Peyer's patch (tissue), 4 donors: ENCODE measurements at regions not wholly inside any gene's neighbourhood (a gene's known extent, or its start where the extent isn't known, plus 50 kb on each side); places are given as distances from the start of the nearest gene placed in this dataset.

Source experiments
- CTCF ChIP-seq, 6 experiments: fragments of 450-650 bp in 4 of 6; fragments of 200-600 bp in 2 of 6; sonication (generic) in 1 of 6; IDR thresholded peaks; one replicate each; pipeline ENCODE4 v1.5.1; 2017 to 2019; ENCODE audit warnings: antibody characterized with exemption in 6 of 6, mild to moderate bottlenecking in 3 of 6, moderate library complexity in 1 of 6
- POLR2A ChIP-seq, 2 donors: fragments of 450-650 bp; IDR thresholded peaks; one replicate each; pipeline ENCODE4 v1.5.1; 2017; ENCODE audit warnings: antibody characterized with exemption in 2 of 2, mild to moderate bottlenecking in 2 of 2, moderate library complexity in 2 of 2

DNA sequence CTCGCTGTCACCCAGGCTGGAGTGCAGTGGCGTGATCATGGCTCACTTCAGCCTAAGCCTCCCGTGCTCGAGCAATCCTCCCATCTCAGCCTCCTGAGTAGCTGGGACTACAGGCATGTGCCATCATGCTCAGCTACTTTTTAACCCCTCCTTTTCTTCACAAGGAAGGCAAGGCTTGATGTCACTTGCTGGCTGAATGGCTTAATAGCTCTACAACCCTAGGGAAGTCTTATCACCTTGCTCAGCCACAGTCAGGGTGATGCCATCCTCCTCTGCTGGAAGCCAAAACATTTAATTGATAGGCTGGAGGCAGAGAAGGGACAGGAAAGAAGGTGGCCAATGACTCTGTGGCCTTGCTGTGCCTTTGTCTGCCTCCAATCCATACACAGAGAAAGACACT is 131.9 kb downstream of the MED15 start:
- TF ChIP-seq CTCF (IDR thresholded peaks at IDR 0.05) (no peak), POLR2A (IDR thresholded peaks at IDR 0.05) (no peak)
